Gastrocnemius medialis (tissue), 4 donors: ENCODE measurements at regions not wholly inside any gene's neighbourhood (a gene's known extent, or its start where the extent isn't known, plus 50 kb on each side); places are given as distances from the start of the nearest gene placed in this dataset.

Experiments
- CTCF ChIP-seq, 5 experiments: fragments of 450-650 bp in 3 of 5; fragments of 200-600 bp in 2 of 5; sonication (generic) in 2 of 5; IDR thresholded peaks in 4 of 5; conservative IDR thresholded peaks in 1 of 5; 1 replicate in 4 of 5; 2 replicates in 1 of 5; pipeline ENCODE4 v1.5.1; 2016 to 2019; ENCODE audit warnings: antibody characterized with exemption in 5 of 5, mild to moderate bottlenecking in 3 of 5, moderate library complexity in 3 of 5
- POLR2A ChIP-seq, 2 donors: fragments of 450-650 bp; IDR thresholded peaks; one replicate each; pipeline ENCODE4 v1.6.1; 2017; ENCODE audit warnings: antibody characterized with exemption in 2 of 2, mild to moderate bottlenecking in 2 of 2, moderate library complexity in 2 of 2

- TF ChIP-seq CTCF (IDR thresholded peaks at IDR 0.05 in 4 of 5, conservative IDR thresholded peaks at IDR 0.05 in 1 of 5): no peak
- no peak for TF ChIP-seq POLR2A (IDR thresholded peaks at IDR 0.05)
Observed at GRCh38 chr14:54137614-54137961, 181.0 kb upstream of the BMP4 start.
